Activated CD4-positive, alpha-beta memory T cell treated with anti-CD3 and anti-CD28 coated beads for 36 hours (primary cell): ENCODE measurements at regions not wholly inside any gene's neighbourhood (a gene's known extent, or its start where the extent isn't known, plus 50 kb on each side); places are given as distances from the start of the nearest gene placed in this dataset.

Experiments
- CTCF ChIA-PET: fragments of 350-600 bp; sonication (Branson Sonifier 250); formaldehyde crosslinking; loops from one replicate; lab custom pipeline; 2021; ENCODE audit warnings: antibody characterized with exemption, inconsistent platforms; lab: Charles Lee
- POLR2A ChIA-PET: fragments of 350-600 bp; sonication (Branson Sonifier 250); formaldehyde crosslinking; loops from one replicate; lab custom pipeline; 2021; ENCODE audit warnings: antibody characterized with exemption; lab: Charles Lee
- DNase-seq: peaks from one replicate; pipeline ENCODE4 v3.0.0-alpha.2; 2020
- H3K27ac Mint-ChIP-seq: one replicate; pipeline ENCODE4 v1.8.0; 2021; ENCODE audit warnings: mixed read lengths
- H3K27me3 Mint-ChIP-seq: one replicate; pipeline ENCODE4 v1.8.0; 2021; ENCODE audit warnings: mixed read lengths
- H3K36me3 Mint-ChIP-seq: one replicate; pipeline ENCODE4 v1.8.0; 2021; ENCODE audit warnings: mixed read lengths
- H3K4me1 Mint-ChIP-seq: one replicate; pipeline ENCODE4 v1.8.0; 2021; ENCODE audit warnings: low read depth, mixed read lengths
- H3K4me3 Mint-ChIP-seq: one replicate; pipeline ENCODE4 v1.8.0; 2021; ENCODE audit warnings: mild to moderate bottlenecking, mixed read lengths
- H3K9me3 Mint-ChIP-seq: one replicate; pipeline ENCODE4 v1.8.0; 2021; ENCODE audit warnings: mixed read lengths
- intact Hi-C: fragments of 100-400 bp; cut with micrococcal nuclease; formaldehyde crosslinking; loops from one replicate; pipeline ENCODE4 v1.15.1; 2023

- no peak overlapping the region for H3K27ac Mint-ChIP-seq
- no peak for DNase-seq
- peaks cover 2% of the 10 kb centered on the region for H3K36me3 Mint-ChIP-seq
- peaks cover 3% of the 10 kb centered on the region for H3K9me3 Mint-ChIP-seq
- peaks cover 14% of the 10 kb centered on the region for H3K27me3 Mint-ChIP-seq
- ChIA-PET CTCF (no interaction called here), POLR2A (no interaction called here)
- intact Hi-C loops, result no loop called here
- H3K4me1 Mint-ChIP-seq, result no peaks in the 10 kb centered on the region
- H3K4me3 Mint-ChIP-seq, result no peak overlapping the region
Measured at GRCh38 chr10:129280908-129281586, 186.0 kb upstream of the MGMT start.

GRCh38 chr10:129285459-129285858 is 181.6 kb upstream of the MGMT start:
- intact Hi-C loops, result no loop called here
- H3K4me1 Mint-ChIP-seq, result no peaks in the 10 kb centered on the region
- peaks cover 3% of the 10 kb centered on the region for H3K9me3 Mint-ChIP-seq
- H3K36me3 Mint-ChIP-seq, result peaks cover 2% of the 10 kb centered on the region
- CTCF ChIA-PET, result no interaction called here
- H3K27ac Mint-ChIP-seq, result no peak overlapping the region
- H3K4me3 Mint-ChIP-seq, result no peak overlapping the region
- POLR2A ChIA-PET, result no interaction called here
- H3K27me3 Mint-ChIP-seq, result peaks cover 4% of the 10 kb centered on the region
- no peak for DNase-seq

- peaks cover 5% of the 10 kb centered on the region for H3K27me3 Mint-ChIP-seq
- POLR2A ChIA-PET, result no interaction called here
- H3K36me3 Mint-ChIP-seq, result no peaks in the 10 kb centered on the region
- H3K4me3 Mint-ChIP-seq, result no peak overlapping the region
- intact Hi-C loops, result no loop called here
- H3K27ac Mint-ChIP-seq, result no peak overlapping the region
- H3K4me1 Mint-ChIP-seq, result no peaks in the 10 kb centered on the region
- CTCF ChIA-PET, result no interaction called here
- H3K9me3 Mint-ChIP-seq, result no peaks in the 10 kb centered on the region
- no peak for DNase-seq
Measured at GRCh38 chr10:129288999-129289584, 177.9 kb upstream of the MGMT start.

- intact Hi-C loops, result no loop called here
- Mint-ChIP-seq H3K27me3 (peaks cover 5% of the 10 kb centered on the region), H3K27ac (no peak overlapping the region), H3K4me3 (no peak overlapping the region), H3K4me1 (no peaks in the 10 kb centered on the region), H3K36me3 (no peaks in the 10 kb centered on the region), H3K9me3 (no peaks in the 10 kb centered on the region)
- CTCF ChIA-PET, result no interaction called here
- POLR2A ChIA-PET, result no interaction called here
- no peak for DNase-seq
Measured at GRCh38 chr10:129293991-129294700, 172.9 kb upstream of the MGMT start.

GRCh38 chr10:129294944-129295343 is 172.1 kb upstream of the MGMT start:
- intact Hi-C loops, result no loop called here
- H3K36me3 Mint-ChIP-seq, result no peaks in the 10 kb centered on the region
- peaks cover 5% of the 10 kb centered on the region for H3K27me3 Mint-ChIP-seq
- no peak overlapping the region for H3K4me3 Mint-ChIP-seq
- H3K4me1 Mint-ChIP-seq, result no peaks in the 10 kb centered on the region
- POLR2A ChIA-PET, result no interaction called here
- CTCF ChIA-PET, result no interaction called here
- no peak for DNase-seq
- no peaks in the 10 kb centered on the region for H3K9me3 Mint-ChIP-seq
- H3K27ac Mint-ChIP-seq, result no peak overlapping the region

- H3K27me3 Mint-ChIP-seq, result no peaks in the 10 kb centered on the region
- H3K27ac Mint-ChIP-seq, result no peak overlapping the region
- H3K4me1 Mint-ChIP-seq, result no peaks in the 10 kb centered on the region
- intact Hi-C loops, result no loop called here
- ChIA-PET POLR2A (no interaction called here), CTCF (no interaction called here)
- H3K9me3 Mint-ChIP-seq, result no peaks in the 10 kb centered on the region
- DNase-seq, result no peak
- no peak overlapping the region for H3K4me3 Mint-ChIP-seq
- H3K36me3 Mint-ChIP-seq, result no peaks in the 10 kb centered on the region
Measured at GRCh38 chr10:129305046-129305445, 162.0 kb upstream of the MGMT start.

GRCh38 chr10:129307141-129307540 is 159.9 kb upstream of the MGMT start:
- no peak overlapping the region for H3K27ac Mint-ChIP-seq
- H3K27me3 Mint-ChIP-seq, result peaks cover 1% of the 10 kb centered on the region
- no peaks in the 10 kb centered on the region for H3K9me3 Mint-ChIP-seq
- no peaks in the 10 kb centered on the region for H3K36me3 Mint-ChIP-seq
- no peak overlapping the region for H3K4me3 Mint-ChIP-seq
- ChIA-PET POLR2A (no interaction called here), CTCF (no interaction called here)
- no peaks in the 10 kb centered on the region for H3K4me1 Mint-ChIP-seq
- intact Hi-C loops, result no loop called here
- DNase-seq, result no peak

- CTCF ChIA-PET, result no interaction called here
- no peaks in the 10 kb centered on the region for H3K36me3 Mint-ChIP-seq
- POLR2A ChIA-PET, result no interaction called here
- no peak overlapping the region for H3K27ac Mint-ChIP-seq
- no peak for DNase-seq
- no peaks in the 10 kb centered on the region for H3K9me3 Mint-ChIP-seq
- no peaks in the 10 kb centered on the region for H3K4me1 Mint-ChIP-seq
- intact Hi-C loops, result no loop called here
- peaks cover 2% of the 10 kb centered on the region for H3K27me3 Mint-ChIP-seq
- no peak overlapping the region for H3K4me3 Mint-ChIP-seq
Measured at GRCh38 chr10:129308953-129309564, 158.0 kb upstream of the MGMT start.

- Mint-ChIP-seq H3K4me1 (no peaks in the 10 kb centered on the region), H3K36me3 (no peaks in the 10 kb centered on the region), H3K27me3 (peaks cover 2% of the 10 kb centered on the region), H3K4me3 (no peak overlapping the region), H3K9me3 (no peaks in the 10 kb centered on the region), H3K27ac (no peak overlapping the region)
- intact Hi-C loops, result no loop called here
- DNase-seq, result no peak
- CTCF ChIA-PET, result no interaction called here
- POLR2A ChIA-PET, result no interaction called here
Measured at GRCh38 chr10:129309565-129309964, 157.5 kb upstream of the MGMT start.

- peaks cover 2% of the 10 kb centered on the region for H3K27me3 Mint-ChIP-seq
- H3K4me1 Mint-ChIP-seq, result no peaks in the 10 kb centered on the region
- intact Hi-C loops, result no loop called here
- H3K36me3 Mint-ChIP-seq, result no peaks in the 10 kb centered on the region
- no peaks in the 10 kb centered on the region for H3K9me3 Mint-ChIP-seq
- ChIA-PET POLR2A (no interaction called here), CTCF (no interaction called here)
- H3K4me3 Mint-ChIP-seq, result no peak overlapping the region
- no peak overlapping the region for H3K27ac Mint-ChIP-seq
- DNase-seq, result no peak
Measured at GRCh38 chr10:129310881-129311280, 156.2 kb upstream of the MGMT start.

GRCh38 chr10:129319934-129320333 is 147.1 kb upstream of the MGMT start:
- ChIA-PET CTCF (no interaction called here), POLR2A (no interaction called here)
- H3K4me1 Mint-ChIP-seq, result no peaks in the 10 kb centered on the region
- peaks cover 20% of the 10 kb centered on the region for H3K9me3 Mint-ChIP-seq
- intact Hi-C loops, result no loop called here
- no peak overlapping the region for H3K27ac Mint-ChIP-seq
- DNase-seq, result no peak
- H3K36me3 Mint-ChIP-seq, result no peaks in the 10 kb centered on the region
- H3K4me3 Mint-ChIP-seq, result no peak overlapping the region
- H3K27me3 Mint-ChIP-seq, result no peaks in the 10 kb centered on the region

- Mint-ChIP-seq H3K4me3 (no peak overlapping the region), H3K36me3 (no peaks in the 10 kb centered on the region), H3K27me3 (no peaks in the 10 kb centered on the region), H3K4me1 (no peaks in the 10 kb centered on the region), H3K9me3 (peaks cover 20% of the 10 kb centered on the region), H3K27ac (no peak overlapping the region)
- DNase-seq, result no peak
- intact Hi-C loops, result no loop called here
- POLR2A ChIA-PET, result no interaction called here
- CTCF ChIA-PET, result no interaction called here
Measured at GRCh38 chr10:129320340-129320739, 146.7 kb upstream of the MGMT start.
